IMR-90 (cell line): ENCODE measurements at regions not wholly inside any gene's neighbourhood (a gene's known extent, or its start where the extent isn't known, plus 50 kb on each side); places are given as distances from the start of the nearest gene placed in this dataset.

Source experiments
- BHLHE40 ChIP-seq: fragments of 150-350 bp; IDR thresholded peaks from 2 replicates; pipeline ENCODE4 v1.6.1; 2016; ENCODE audit warnings: mild to moderate bottlenecking, low read depth, low read length
- CTCF ChIP-seq: conservative IDR thresholded peaks from 2 replicates; pipeline ENCODE4 v1.5.1; 2012; ENCODE audit warnings: mild to moderate bottlenecking, low read depth, low read length, improper control_type of control experiment
- MAZ ChIP-seq: IDR thresholded peaks from 2 replicates; pipeline ENCODE4 v1.6.1; 2012; ENCODE audit warnings: low read depth, mild to moderate bottlenecking, low read length, improper control_type of control experiment, moderate library complexity, borderline replicate concordance
- POLR2A ChIP-seq: IDR thresholded peaks from 2 replicates; pipeline ENCODE4 v1.6.1; 2012; ENCODE audit warnings: mild to moderate bottlenecking, low read depth, low read length

GRCh38 chr13:60925686-60926085, 490.0 kb downstream of the PCDH20 start:
- TF ChIP-seq POLR2A (no peak), CTCF (no peak), MAZ (no peak), BHLHE40 (no peak)
